IPS-NIHi11 (cell line): ENCODE measurements at regions not wholly inside any gene's neighbourhood (a gene's known extent, or its start where the extent isn't known, plus 50 kb on each side); places are given as distances from the start of the nearest gene placed in this dataset.
A peak's percentile ranks its signal among the peaks of the same experiment; 100 is the strongest.

ENCODE experiments used
- DNase-seq: peaks from one replicate; pipeline ENCODE4 v3.0.0; 2012; ENCODE audit warnings: mixed read lengths, low spot score

- DNase-seq = no peak
Observed at GRCh38 chr1:8084913-8085312, 58.8 kb upstream of the ERRFI1 start.

- DNase-seq = no peak
Observed at GRCh38 chr1:8083739-8084484, 57.8 kb upstream of the ERRFI1 start.

GRCh38 chr1:8082945-8083344 is 56.8 kb upstream of the ERRFI1 start:
- DNase-seq = no peak

GRCh38 chr1:8078176-8078671 is 52.1 kb upstream of the ERRFI1 start:
- DNase-seq = no peak

- no peak for DNase-seq
Observed at GRCh38 chr1:8077602-8078001, 51.5 kb upstream of the ERRFI1 start.

- peak; percentile 43 for DNase-seq
Observed at GRCh38 chr1:8077120-8077573, 51.0 kb upstream of the ERRFI1 start.

- no peak for DNase-seq
Observed at GRCh38 chr1:8076176-8076575, 50.1 kb upstream of the ERRFI1 start.
